HCT116 (cell line): ENCODE measurements at regions not wholly inside any gene's neighbourhood (a gene's known extent, or its start where the extent isn't known, plus 50 kb on each side); places are given as distances from the start of the nearest gene placed in this dataset.
A peak's percentile ranks its signal among the peaks of the same experiment; 100 is the strongest.

ENCODE experiments used
- ATAC-seq: fragments of 200-7000 bp; cut with Tn5 transposase; 2 replicates; pipeline ENCODE4 v1.9.1; 2020; ENCODE audit warnings: mild to moderate bottlenecking, moderate library complexity
- BruUV-seq: library from RNA; stranded (reverse); fragments of 400-500 nt; replicated peaks from 2 replicates; lab custom pipeline; 2021; lab: Mats Ljungman, UMichigan
- CTCF ChIA-PET: fragments of 300-600 bp; sonication (Branson Sonifier 250); formaldehyde crosslinking; loops from one replicate; lab custom pipeline; 2021; ENCODE audit warnings: antibody characterized with exemption; lab: Charles Lee
- POLR2A ChIA-PET: fragments of 300-600, 350-600 bp; sonication (Branson Sonifier 250); formaldehyde crosslinking; loops from one replicate; lab custom pipeline; 2021; ENCODE audit warnings: antibody characterized with exemption; lab: Charles Lee
- RAD21 ChIA-PET, 2 experiments: fragments of 300-600 bp; sonication (Branson Sonifier 250); formaldehyde crosslinking; loops; one replicate each; lab custom pipeline; 2023; ENCODE audit warnings: low total read pairs in 2 of 2; ENCODE audit not compliant: uncharacterized antibody in 2 of 2, unreplicated experiment in 2 of 2, low non-redundant PET in 1 of 2; lab: Charles Lee
- DNase-seq: peaks from one replicate; pipeline ENCODE4 v3.0.0-alpha.2; 2010; ENCODE audit warnings: low read depth, low spot score
- H2AFZ ChIP-seq: fragments of 200-600 bp; shearing (Covaris generic), sonication (generic); 2 replicates; pipeline ENCODE4 v1.6.1; 2017; ENCODE audit warnings: low read depth, mixed run types, mixed read lengths, antibody characterized with exemption, low read length; ENCODE audit not compliant: poor library complexity, severe bottlenecking
- H3K27ac ChIP-seq: 2 replicates; pipeline ENCODE4 v1.5.1; 2012; ENCODE audit warnings: low read depth, low read length
- H3K27me3 ChIP-seq: fragments of 200-600 bp; sonication (generic); 2 replicates; pipeline ENCODE4 v1.6.1; 2016; ENCODE audit warnings: mixed run types, low read length, mixed read lengths; ENCODE audit not compliant: insufficient read depth
- H3K36me3 ChIP-seq, 2 experiments: fragments of 200-500 bp in 1 of 2; fragments of 200-600 bp in 1 of 2; sonication (Bioruptor generic) in 1 of 2; sonication (generic) in 1 of 2; 2 replicates each; pipeline versions ENCODE4 v1.5.1 to v1.6.1; 2014 to 2016; ENCODE audit warnings: low read length in 2 of 2, inconsistent platforms in 1 of 2, mixed read lengths in 1 of 2, mixed run types in 1 of 2; ENCODE audit not compliant: insufficient read depth in 2 of 2, control insufficient read depth in 1 of 2
- H3K4me1 ChIP-seq, 2 experiments: fragments of 200-600 bp in 1 of 2; sonication (generic) in 1 of 2; 2 replicates each; pipeline versions ENCODE4 v1.5.1 to v1.6.1; 2012 to 2017; ENCODE audit warnings: low read length in 2 of 2, inconsistent platforms in 1 of 2, mild to moderate bottlenecking in 1 of 2, mixed read lengths in 1 of 2, mixed run types in 1 of 2, moderate library complexity in 1 of 2; ENCODE audit not compliant: insufficient read depth in 2 of 2, control insufficient read depth in 1 of 2
- H3K4me2 ChIP-seq: fragments of 200-600 bp; sonication (generic); 2 replicates; pipeline ENCODE4 v1.6.1; 2017; ENCODE audit warnings: mixed run types, low read length, mixed read lengths
- H3K4me3 ChIP-seq, 2 experiments: fragments of 200-600 bp in 1 of 2; sonication (generic) in 1 of 2; replicated peaks in 1 of 2; 2 replicates each; pipeline ENCODE4 v1.5.1; 2011 to 2016; ENCODE audit warnings: low read length in 2 of 2, control low read depth in 1 of 2, low read depth in 1 of 2, mild to moderate bottlenecking in 1 of 2, mixed read lengths in 1 of 2, mixed run types in 1 of 2
- H3K79me2 ChIP-seq: fragments of 200-600 bp; sonication (generic); 2 replicates; pipeline ENCODE4 v1.6.1; 2017; ENCODE audit warnings: mild to moderate bottlenecking, mixed run types, low read length, moderate library complexity, mixed read lengths; ENCODE audit not compliant: insufficient read depth
- H3K9ac ChIP-seq: fragments of 200-600 bp; sonication (generic); 2 replicates; pipeline ENCODE4 v1.6.1; 2016; ENCODE audit warnings: low read length, mixed read lengths
- H3K9me2 ChIP-seq: fragments of 200-600 bp; sonication (generic), shearing (Covaris generic); 2 replicates; pipeline ENCODE4 v1.6.1; 2017; ENCODE audit warnings: mixed run types, mild to moderate bottlenecking, moderate library complexity; ENCODE audit not compliant: insufficient read depth
- H3K9me3 ChIP-seq, 2 experiments: fragments of 200-500 bp in 1 of 2; fragments of 200-600 bp in 1 of 2; sonication (Bioruptor generic) in 1 of 2; sonication (generic) in 1 of 2; 2 replicates each; pipeline ENCODE4 v1.6.1; 2014 to 2017; ENCODE audit warnings: low read length in 2 of 2, mixed read lengths in 2 of 2, inconsistent platforms in 1 of 2, low read depth in 1 of 2, mild to moderate bottlenecking in 1 of 2, mixed run types in 1 of 2, moderate library complexity in 1 of 2; ENCODE audit not compliant: control insufficient read depth in 1 of 2, insufficient read depth in 1 of 2
- H4K20me1 ChIP-seq: fragments of 200-600 bp; sonication (generic), shearing (Covaris generic); 2 replicates; pipeline ENCODE4 v1.6.1; 2017; ENCODE audit warnings: mixed run types, mild to moderate bottlenecking, moderate library complexity; ENCODE audit not compliant: insufficient read depth
- EGR1 ChIP-seq: IDR thresholded peaks from 2 replicates; pipeline ENCODE4 v1.6.1; 2012; ENCODE audit warnings: low read depth
- FOSL1 ChIP-seq: IDR thresholded peaks from 2 replicates; pipeline ENCODE4 v1.6.1; 2012; ENCODE audit warnings: low read depth
- JUND ChIP-seq: IDR thresholded peaks from 2 replicates; pipeline ENCODE4 v1.6.1; 2012
- POLR2A ChIP-seq: IDR thresholded peaks from 2 replicates; pipeline ENCODE4 v1.7.0; 2011; ENCODE audit warnings: borderline replicate concordance; ENCODE audit not compliant: insufficient read depth, insufficient read length; ENCODE audit errors: extremely low read depth
- RAD21 ChIP-seq: IDR thresholded peaks from 2 replicates; pipeline ENCODE4 v1.6.1; 2012; ENCODE audit warnings: low read depth, mild to moderate bottlenecking
- REST ChIP-seq: IDR thresholded peaks from 2 replicates; pipeline ENCODE4 v1.6.1; 2012; ENCODE audit warnings: low read depth
- SP1 ChIP-seq: IDR thresholded peaks from 2 replicates; pipeline ENCODE4 v1.6.1; 2012; ENCODE audit warnings: low read depth
- SRF ChIP-seq: IDR thresholded peaks from 2 replicates; pipeline ENCODE4 v1.6.1; 2012; ENCODE audit warnings: low read depth
- ZFX ChIP-seq: fragments of 450-650 bp; IDR thresholded peaks from 2 replicates; pipeline ENCODE4 v1.6.1; 2017
- intact Hi-C: fragments of 100-400 bp; cut with micrococcal nuclease; formaldehyde crosslinking; loops from 2 replicates; pipeline ENCODE4 v1.10.0; 2022
- TF ChIP-seq, protein P1 (sequence below), 3 experiments: fragments of 200-600 bp in 1 of 3; sonication (generic) in 1 of 3; IDR thresholded peaks in 2 of 3; conservative IDR thresholded peaks in 1 of 3; 2 replicates each; pipeline ENCODE4 v1.5.1; 2012 to 2017; ENCODE audit warnings: low read depth in 2 of 3, low read length in 2 of 3, antibody characterized with exemption in 1 of 3, borderline replicate concordance in 1 of 3, control low read depth in 1 of 3, mild to moderate bottlenecking in 1 of 3, mixed read lengths in 1 of 3, mixed run types in 1 of 3, moderate library complexity in 1 of 3; ENCODE audit not compliant: insufficient read depth in 1 of 3

DNA sequence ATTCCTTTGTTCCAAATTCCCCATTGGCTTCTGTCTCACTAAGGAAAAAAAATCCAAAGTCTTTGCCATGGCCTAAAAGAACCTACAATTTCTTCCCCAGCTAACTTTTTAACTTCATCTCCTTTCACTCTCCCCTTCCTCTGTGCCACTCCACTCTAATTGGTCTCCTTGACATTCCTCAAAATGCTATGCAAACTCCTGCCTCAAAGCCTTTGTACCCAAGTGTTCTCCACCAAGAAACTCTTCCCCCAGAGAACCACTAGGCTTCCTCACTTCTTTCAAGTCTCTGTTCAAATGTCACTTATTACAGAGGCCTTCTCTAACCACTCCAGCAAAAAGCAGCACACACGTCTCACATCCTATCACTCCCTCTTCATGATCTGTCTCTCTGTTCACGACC is 91.6 kb upstream of the NR4A3 start:
- H3K4me3 ChIP-seq, result no peak overlapping the region
- no peaks in the 10 kb centered on the region for H3K79me2 ChIP-seq
- H2AFZ ChIP-seq, result no peak overlapping the region
- H3K36me3 ChIP-seq, result no peaks in the 10 kb centered on the region
- TF ChIP-seq EGR1 (no peak), ZFX (no peak), SRF (no peak), POLR2A (no peak), REST (no peak), JUND (no peak), RAD21 (no peak), FOSL1 (no peak)
- TF ChIP-seq, all 23 proteins: peak for 0
- H3K27ac ChIP-seq, result no peak overlapping the region
- H3K4me2 ChIP-seq, result no peak overlapping the region
- no peaks in the 10 kb centered on the region for H3K27me3 ChIP-seq
- DNase-seq (no peak), ATAC-seq (no peak)
- no peaks in the 10 kb centered on the region for H3K4me1 ChIP-seq
- ChIA-PET POLR2A (no interaction called here), CTCF (no interaction called here), RAD21 (no interaction called here)
- H3K9me2 ChIP-seq, result no peaks in the 10 kb centered on the region
- intact Hi-C loops, result no loop called here
- no TSS peak for BruUV-seq
- no peak overlapping the region for H3K9ac ChIP-seq
- no peaks in the 10 kb centered on the region for H3K9me3 ChIP-seq
- H4K20me1 ChIP-seq, result no peaks in the 10 kb centered on the region

DNA sequence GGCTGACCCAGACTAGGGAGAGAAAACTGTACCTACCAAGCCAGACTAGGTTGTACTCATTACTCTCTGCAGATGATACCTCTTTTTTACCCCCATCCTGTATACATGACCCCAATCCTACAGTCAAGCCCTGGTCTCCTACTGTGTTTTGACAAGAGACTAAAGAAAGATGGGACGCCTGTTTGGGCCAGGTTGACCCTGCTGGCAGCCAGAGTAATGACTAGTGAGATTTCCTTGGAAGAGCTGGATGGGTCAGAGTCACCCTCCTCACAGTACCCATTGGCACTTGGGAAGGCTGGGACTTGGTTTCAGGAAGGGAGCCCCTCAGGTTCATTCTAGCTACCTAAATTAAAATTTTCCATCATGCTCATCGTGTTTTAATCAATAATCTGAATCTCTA is 89.7 kb upstream of the NR4A3 start:
- no peak for TF ChIP-seq SP1
- TF ChIP-seq, protein P1, sequence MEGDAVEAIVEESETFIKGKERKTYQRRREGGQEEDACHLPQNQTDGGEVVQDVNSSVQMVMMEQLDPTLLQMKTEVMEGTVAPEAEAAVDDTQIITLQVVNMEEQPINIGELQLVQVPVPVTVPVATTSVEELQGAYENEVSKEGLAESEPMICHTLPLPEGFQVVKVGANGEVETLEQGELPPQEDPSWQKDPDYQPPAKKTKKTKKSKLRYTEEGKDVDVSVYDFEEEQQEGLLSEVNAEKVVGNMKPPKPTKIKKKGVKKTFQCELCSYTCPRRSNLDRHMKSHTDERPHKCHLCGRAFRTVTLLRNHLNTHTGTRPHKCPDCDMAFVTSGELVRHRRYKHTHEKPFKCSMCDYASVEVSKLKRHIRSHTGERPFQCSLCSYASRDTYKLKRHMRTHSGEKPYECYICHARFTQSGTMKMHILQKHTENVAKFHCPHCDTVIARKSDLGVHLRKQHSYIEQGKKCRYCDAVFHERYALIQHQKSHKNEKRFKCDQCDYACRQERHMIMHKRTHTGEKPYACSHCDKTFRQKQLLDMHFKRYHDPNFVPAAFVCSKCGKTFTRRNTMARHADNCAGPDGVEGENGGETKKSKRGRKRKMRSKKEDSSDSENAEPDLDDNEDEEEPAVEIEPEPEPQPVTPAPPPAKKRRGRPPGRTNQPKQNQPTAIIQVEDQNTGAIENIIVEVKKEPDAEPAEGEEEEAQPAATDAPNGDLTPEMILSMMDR (IDR thresholded peaks at IDR 0.05 in 2 of 3, conservative IDR thresholded peaks at IDR 0.05 in 1 of 3; ENCODE audit: borderline replicate concordance in 1 of 3, insufficient read depth in 1 of 3, low read depth in 2 of 3, low read length in 2 of 3), result 0 out of 6 replicates have a peak, but pooled peaks of 1 of the 3 experiments have one; percentile 9
- no peaks in the 10 kb centered on the region for H3K9me2 ChIP-seq
- H3K27me3 ChIP-seq, result no peaks in the 10 kb centered on the region
- no peaks in the 10 kb centered on the region for H3K4me1 ChIP-seq
- H3K9me3 ChIP-seq, result no peaks in the 10 kb centered on the region
- no peak overlapping the region for H2AFZ ChIP-seq
- no peak for DNase-seq
- ChIA-PET CTCF (no interaction called here), RAD21 (no interaction called here), POLR2A (no interaction called here)
- intact Hi-C loops, result no loop called here
- no peak overlapping the region for H3K4me3 ChIP-seq
- H3K4me2 ChIP-seq, result no peak overlapping the region
- H3K27ac ChIP-seq, result no peak overlapping the region
- no peaks in the 10 kb centered on the region for H3K79me2 ChIP-seq
- H3K36me3 ChIP-seq, result no peaks in the 10 kb centered on the region
- no TSS peak for BruUV-seq
- no peak overlapping the region for H3K9ac ChIP-seq
- no peaks in the 10 kb centered on the region for H4K20me1 ChIP-seq
- ATAC-seq, result no peak
